ENCODE measurements at regions not wholly inside any gene's neighbourhood (a gene's known extent, or its start where the extent isn't known, plus 50 kb on each side); places are given as distances from the start of the nearest gene placed in this dataset.

DNA sequence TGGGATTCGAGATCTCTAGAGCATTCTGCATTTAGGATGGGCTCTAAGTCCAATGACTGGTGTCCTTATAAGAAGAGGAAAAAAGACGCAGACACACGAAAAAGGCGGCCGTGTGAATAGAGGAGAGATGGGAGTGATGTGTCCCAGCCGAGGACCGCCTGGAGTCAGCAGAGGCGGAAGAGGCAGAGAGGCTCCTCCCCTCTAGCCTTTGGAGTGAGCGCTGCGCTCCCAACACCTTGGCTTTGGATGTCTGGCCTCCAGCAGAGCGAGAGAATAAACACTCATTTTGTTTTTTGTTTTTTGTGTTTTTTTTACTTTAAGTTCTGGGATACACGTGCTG lies 83.0 kb upstream of the RTL6 start:
- H3K4me3 ChIP-seq: no peak overlapping the region
- no peak overlapping the region for H3K27ac ChIP-seq

DNA sequence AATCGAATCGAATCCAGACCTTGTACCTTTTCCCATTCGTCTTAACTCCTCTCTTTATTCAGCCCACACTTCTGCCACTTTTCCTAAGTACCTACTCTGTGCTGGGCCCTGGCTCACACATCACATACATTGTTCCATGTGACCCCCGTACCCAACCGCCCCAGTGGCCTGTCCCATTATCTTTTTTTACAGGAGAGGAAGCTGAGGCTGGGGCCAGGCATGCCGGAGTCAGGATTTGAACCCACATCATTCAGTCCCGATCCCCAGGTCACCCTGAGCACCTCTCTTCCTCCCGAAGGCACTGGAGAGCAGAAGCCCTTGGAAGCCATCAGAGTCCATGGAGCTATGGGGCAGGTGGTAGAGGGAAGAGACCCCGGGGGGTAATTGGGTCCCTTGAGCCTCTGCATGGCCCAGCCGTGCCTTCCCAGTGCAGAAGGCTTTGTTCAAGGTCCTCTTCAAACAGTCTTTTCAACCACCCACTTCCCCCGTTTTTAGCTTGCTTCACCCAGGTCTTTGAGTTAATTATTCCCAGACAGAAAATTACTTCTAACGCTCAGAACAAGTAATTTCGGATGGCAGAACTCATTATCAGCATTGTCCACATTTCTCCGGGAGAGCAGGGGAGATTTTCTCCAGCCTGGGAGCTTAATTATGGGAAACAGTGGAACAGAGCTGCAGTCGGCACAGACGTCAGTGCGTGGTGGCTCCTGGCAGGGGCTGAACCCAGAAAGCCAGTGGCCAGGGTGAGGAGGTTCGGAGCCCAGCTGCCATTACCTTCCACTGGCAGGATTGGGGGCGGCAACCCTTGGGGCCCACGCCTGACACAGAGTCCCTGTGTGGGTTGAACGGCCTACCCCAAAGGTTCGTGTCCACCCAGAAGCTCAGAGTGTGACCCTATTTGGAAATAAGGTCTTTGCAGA lies 82.4 kb upstream of the RTL6 start:
- no peak overlapping the region for H3K4me3 ChIP-seq
- H3K27ac ChIP-seq: no peak overlapping the region

DNA sequence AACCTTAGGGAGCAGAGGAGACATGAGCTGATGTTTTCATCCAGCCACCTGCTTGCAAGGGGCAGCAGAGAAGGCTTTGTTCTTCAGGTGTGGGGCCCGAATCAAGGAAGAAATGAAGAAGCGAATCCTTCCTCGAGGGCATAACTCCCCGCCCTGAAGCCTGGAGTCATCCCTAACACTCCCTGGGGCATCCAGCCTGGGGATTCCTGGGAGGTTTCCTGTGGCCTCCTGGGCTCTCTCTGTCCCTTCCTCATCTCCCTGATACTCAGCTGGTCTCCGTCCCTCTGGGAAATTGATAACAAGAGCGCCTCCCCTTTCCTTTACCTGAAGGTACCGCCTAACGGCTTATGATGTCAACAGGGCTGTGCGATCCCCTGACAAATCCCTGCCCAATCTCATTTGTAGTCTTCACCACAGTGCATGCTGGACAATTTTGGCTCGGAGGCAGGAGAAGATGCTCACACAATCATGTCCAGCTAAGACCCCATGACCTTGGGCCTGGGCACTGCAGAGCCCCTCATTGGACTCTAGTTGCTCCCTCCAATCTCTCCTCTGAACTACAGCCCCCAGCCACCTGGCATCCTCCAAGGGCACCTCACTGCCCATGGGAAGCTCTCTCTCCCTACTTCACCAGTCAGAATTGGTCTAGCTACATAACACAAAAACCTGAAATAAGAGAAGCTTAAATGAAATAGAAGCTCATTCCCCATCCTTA lies 80.6 kb upstream of the RTL6 start:
- Histone ChIP-seq H3K4me3 (no peak overlapping the region), H3K27ac (no peak overlapping the region)

DNA sequence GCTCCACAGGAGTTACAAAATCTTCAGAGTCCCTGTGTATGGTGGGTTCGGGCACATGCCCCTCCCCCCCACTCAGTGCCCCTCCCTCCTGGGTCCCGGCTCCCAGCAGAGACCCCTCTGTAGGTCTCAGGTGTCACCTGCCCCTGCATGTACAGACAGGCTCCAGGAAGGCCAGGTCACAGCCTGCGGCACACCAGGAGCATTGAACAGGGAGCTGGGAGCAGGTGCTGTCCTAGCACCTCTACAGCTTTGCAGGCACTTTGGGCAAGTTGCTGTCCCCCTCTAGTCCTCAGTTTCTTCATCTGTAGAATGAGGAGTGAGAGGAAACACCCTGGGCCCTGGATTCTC lies 80.1 kb upstream of the RTL6 start:
- H3K4me3 ChIP-seq: no peak overlapping the region
- no peak overlapping the region for H3K27ac ChIP-seq

DNA sequence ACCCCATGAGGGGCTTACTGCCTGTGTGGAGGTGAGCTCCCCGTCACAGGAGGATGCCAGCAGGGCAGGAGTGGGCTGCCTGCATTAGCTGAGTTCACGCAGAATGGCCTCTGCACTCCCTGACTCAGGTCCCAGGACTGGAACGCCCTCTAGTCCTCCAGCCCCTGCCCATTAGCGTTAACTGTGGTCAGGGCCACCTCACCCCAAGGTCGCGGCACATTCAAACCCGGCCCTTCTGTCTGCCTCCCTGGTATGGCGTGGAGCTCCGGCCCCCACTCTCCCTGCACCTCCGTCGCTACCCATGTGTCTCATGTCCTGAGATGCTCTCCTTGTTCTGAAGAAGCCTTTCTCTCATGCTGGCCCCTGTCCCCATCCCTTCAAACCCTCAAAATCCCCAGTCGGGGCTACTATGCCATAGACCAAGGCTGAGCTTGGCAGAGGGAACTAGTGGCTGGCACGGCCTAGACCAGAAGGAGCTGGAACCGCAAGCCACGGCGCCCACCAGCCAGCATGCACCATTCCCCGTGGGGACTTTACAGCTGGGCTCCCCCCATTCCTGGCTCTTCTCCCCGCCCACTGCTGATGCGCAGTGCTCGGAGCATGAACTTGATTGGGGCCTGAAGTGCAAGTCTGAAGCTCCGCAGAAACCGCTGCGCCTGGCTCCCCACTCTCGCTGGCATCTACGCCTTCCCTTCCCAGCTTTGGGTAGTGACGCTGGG lies 79.5 kb upstream of the RTL6 start:
- H3K27ac ChIP-seq: no peak overlapping the region

DNA sequence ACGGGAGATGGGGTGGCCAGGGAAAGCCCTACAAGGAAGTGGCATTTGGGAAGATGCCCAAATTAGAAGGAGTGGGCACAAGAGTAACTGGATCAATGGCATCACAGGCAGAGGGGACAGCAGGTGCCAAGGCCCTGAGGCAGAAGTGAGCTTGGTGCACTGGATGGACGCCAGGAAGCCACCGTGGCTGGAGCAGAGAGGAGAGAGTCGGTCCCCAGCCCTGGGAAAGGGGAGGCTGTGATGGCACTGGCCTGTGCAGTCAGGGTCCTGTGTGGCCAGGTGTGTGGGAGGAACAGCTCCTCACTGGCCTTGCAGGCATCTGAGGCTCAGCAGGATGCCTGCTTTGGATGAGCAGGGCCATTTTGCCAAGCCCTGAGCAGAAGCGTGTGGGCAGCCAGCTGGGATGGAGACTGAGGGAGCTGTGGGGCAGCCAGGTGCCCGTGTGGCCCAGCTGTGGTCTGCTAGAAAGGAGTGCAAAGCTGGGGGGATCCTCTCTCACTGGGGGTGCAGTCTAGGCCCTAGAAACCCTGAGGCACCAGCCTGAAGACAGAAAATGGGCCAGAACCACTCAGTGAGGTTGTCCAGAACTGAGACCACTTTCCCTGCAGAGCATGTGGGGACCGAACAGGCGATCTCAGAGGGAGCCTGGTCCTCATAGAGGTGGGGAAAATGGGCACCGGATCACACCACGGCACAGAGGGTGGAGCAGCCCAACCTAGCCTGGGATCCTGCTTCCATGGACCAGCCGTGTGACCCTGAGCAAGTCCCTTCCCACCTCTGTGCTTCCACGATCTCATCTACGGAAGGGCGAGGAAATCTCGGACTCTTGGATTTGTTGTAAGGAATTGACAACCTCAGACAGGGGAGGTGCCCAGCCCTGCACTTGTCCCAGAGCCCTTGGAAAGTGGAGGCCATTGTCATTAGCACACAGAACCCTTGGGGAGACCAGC lies 78.6 kb upstream of the RTL6 start:
- no peak overlapping the region for H3K27ac ChIP-seq
- H3K4me3 ChIP-seq: no peak overlapping the region

More for the DNA sequence above, 79.5 kb upstream of the RTL6 start:
- H3K4me3 ChIP-seq: no peak overlapping the region

DNA sequence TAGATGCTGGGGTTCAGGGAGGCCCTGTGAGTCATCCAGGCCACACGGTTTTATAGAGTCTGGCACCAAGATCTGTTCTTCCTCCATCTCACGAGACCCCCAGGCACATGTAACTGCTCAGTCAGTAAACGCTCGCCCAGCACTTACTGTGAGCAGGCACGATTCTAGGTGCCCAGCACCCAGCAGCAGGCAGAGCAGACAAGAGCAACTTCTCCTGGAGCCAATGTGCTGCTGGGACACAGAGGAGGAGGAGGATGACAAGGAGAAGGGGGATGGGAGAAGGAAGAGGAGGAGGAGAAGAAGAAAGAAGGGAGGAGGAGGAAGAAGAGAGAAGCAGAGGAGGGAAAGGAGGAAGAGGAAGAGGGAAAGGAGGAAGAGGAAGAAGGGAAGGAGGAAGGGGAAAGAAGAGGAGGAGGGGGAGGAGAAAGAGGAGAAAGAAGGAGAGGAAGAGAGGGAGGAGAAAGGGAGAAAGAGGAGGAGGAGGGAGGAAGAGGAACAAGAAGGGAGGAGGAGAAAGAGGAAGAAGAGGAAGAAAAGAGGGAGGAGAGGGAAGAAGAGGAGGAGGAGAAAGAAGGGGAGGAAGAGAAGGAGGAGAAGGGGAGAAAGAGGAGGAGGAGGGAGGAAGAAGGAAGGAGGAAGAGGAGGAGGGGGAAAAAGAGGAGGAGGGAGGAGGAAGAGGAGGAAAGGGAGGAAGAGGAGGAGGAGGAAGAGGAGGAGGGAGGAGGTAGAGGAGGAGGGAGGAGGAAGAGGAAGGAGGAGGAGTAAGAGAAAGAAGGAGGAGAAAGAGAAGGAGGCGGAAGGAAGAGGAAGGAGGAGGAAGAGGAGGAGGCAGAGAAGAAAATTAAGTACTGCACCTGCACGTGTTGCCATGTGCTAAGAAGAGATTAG lies 77.6 kb upstream of the RTL6 start:
- Histone ChIP-seq H3K4me3 (no peak overlapping the region), H3K27ac (no peak overlapping the region)

DNA sequence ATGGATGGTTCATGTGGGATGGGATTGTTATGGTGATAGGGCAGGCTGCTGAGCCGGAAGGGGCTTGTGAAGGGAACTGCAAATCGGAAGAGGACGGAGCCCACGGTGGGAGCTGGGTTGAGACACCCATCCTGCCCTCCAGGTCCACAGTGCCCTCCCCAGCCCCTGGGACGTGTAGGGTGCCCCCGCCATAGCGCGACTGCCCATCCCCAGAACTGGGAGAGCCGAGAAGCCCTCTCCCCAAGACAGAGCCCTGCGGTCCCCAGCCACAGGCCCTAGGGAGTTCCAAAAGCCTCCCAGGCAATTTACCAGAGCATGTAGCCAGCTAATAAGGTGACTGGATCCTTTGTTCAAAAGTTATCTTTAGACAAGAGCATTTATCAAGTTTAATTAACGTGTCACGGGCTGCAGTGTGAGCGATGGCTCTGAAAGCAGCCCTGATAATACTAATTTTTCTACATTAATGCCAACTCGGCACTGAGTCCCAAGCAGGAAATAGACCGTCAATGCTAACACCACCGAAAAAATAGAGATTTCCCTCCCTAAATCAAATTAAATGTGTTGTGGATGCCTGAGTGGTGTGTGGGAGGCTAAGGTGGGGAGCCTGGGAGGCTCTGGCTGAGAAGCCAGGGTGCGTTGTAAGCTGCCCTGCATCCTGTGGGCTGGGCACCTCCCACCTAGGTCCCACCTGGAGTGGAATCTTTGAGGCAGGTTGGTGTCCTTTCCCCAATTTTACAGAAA lies 76.8 kb upstream of the RTL6 start:
- no peak overlapping the region for H3K27ac ChIP-seq
- no peak overlapping the region for H3K4me3 ChIP-seq

DNA sequence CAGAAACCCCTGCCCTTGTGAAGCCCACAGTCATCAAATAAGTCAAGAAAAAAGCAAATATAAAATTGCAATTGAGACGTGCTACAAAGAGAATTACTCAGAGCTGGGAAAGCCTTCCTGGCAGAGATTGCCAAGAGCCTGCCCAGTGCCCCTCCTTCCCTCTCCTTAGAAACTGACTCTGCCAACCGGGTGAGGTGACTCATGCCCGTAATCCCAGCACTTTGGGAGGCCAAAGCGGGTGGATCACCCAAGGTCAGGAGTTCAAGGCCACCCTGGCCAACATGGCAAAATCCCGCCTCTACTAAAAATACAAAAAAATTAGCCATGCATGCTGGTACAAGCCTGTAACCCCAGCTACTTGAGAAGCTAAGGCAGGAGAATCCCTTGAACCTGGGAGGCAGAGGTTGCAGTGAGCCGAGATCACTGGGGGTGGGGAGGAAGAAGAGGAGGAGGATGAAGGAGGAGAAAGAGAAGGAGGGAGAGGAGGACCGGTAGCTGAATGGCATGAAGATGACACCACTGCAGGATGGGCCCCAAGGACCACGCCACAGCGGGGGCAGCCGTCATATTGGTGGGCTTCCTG lies 76.1 kb upstream of the RTL6 start:
- H3K4me3 ChIP-seq: no peak overlapping the region
- H3K27ac ChIP-seq: no peak overlapping the region

DNA sequence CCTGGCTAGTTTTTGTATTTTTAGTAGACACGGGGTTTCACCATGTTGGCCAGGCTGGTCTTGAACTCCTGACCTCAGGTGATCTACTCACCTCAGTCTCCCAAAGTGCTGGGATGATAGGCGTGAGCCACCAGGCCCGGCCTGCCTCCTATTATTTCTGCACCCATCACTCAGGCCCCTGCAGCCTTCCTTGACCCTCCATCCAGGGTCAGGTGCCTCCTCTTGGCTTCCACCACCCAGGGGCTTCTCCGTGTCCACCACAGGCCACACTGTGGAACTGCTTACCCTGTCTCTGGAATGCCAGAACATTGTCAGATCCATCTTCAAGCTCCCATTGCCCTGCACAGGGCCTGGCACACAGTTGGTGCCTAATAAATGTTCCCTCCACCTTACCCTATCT lies 75.4 kb upstream of the RTL6 start:
- no peak overlapping the region for H3K27ac ChIP-seq

DNA sequence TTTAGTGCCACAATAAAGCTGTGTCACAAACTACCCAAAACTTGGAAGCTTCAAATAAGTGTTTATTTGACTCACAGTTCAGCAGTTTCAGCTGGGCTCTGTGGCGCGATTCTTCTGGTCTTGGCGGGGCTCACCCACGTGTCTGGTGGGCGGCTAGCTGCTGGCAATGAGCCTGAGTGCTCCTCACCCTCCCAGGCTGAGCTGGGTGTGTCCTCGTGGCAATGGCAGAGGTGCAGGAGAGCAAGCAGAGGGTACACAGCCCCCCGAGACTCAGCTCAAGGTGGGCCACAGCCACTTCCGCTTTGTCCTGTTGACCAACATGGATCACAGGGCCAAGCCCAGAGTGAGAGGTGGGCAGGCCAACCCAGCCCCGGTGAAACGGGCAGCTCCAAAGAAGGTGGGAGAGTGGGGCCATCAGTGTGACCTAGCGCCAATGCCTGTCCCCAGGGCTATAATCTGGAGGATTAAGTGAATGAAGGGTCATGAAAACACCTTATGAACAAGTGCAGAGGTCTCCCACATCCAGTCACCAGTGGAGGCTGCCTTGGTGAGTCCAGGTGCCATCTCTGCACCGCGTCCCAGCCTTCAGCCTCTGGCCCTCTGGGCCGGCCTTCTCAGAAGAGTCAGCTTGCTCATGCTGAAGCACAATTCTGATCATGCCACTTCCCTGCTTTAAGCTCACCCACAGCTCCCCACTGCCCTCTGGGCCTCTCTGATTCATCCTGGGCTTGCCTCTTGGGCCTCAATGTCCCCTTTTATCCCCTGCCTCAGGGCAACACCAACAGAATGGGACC lies 74.6 kb upstream of the RTL6 start:
- Histone ChIP-seq H3K27ac (no peak overlapping the region), H3K4me3 (no peak overlapping the region)

More for the DNA sequence above, 75.4 kb upstream of the RTL6 start:
- no peak overlapping the region for H3K4me3 ChIP-seq

DNA sequence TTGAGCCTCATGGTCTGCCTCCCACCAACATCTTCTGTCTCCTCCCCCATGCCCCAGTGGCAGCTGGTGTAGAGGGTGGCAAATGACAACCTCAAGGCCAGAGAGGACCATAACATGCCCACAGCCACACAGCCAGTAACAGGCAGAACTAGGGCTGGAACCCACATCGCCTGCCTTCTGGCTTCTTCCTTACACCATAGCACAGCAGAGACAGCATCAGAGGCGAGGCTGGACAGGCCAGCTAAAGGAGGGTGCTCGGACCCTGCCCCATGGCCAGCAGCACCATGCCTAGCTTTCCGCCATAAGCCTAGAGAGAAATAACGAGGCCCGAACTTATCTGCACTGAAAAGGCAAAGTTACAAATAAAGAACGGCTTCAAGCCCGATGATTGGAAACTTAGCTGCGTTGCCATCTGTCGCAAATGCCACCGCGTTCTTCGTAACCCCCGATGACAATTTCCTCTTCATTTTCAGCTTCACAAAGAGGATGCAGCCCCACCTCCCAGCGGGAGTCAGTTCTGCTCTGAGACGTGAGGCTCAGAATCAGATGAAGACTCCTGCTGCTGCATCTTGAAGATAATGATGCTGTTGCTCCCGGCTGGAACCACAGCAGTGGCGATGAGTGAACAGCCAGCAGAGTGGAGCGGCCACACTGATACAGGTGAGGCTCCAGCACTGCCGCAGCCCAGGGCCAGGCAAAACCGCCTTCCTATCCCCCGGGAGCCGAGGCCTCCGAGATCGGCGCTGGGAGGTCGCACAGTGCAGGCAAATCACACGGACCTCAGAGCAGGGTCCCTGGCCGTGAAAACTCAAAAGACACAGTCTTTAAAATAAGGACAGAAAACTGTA lies 73.8 kb upstream of the RTL6 start:
- Histone ChIP-seq H3K4me3 (no peak overlapping the region), H3K27ac (no peak overlapping the region)

DNA sequence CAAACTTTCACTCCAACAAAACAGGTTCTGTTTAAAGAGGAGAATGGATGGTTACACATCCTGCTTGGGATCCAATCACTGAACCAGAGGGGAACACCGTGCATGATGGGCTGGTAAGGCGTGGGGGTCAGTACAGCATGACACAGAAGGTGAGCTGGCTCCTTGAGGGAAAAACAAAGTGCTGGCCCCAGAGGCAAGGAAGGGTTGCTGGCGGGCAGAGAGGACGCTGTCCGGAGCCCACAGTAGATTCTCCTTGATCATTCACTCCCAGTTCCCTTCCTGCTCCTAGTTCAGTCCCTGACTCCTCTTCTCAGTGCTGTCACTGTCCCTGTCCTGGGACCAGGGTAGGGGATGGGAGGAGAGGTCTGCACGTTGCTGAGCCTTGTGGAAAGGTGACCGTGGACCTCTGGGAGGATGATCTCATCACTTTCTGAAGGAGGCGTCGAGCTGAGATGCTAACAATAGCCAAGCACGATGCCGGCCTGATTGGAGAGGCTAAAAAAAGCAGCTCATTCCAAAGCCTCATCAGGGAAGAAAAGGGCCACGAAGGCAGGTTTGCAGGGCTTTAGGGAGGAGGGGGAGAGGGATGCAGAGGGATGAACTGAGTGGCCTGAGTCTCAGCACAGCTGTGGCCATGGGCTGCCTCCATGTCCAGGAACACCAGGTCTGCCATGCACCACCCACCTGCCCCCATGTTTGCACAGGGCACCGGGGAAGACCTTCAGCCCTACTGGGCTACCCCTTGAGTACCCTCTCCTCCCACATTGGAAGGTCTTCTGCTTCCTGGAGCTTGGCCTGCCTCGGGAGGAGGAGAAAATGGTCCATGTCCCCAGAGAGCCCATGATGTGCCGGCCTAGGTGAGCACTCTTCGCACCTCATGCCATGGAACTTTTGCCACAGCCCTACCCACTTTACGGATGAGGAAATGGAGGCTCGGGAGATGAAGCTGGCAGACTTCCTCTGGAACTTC lies 72.7 kb upstream of the RTL6 start:
- no peak overlapping the region for H3K27ac ChIP-seq

DNA sequence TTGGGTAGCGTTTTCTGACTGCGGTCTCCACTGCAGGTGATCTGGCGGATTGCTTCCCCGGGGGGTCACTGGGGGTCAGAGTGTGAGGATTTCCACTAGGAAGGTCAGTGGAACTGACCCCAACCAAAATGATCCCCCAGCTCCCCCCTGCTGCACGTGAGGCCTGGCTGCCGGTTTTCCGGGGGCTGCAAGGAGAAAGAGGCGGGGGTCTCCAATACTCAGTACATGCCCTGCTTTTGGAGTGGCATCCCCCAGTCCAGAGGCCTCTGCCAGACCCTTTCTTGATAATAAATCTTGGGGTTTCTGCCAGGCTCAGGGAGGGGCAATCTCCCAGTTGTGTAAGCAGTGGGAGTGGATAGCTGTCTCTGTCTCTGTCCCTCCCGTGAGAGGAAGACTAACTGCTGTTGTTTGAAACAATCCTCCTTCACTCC lies 71.5 kb upstream of the RTL6 start:
- no peak overlapping the region for H3K27ac ChIP-seq
- no peak overlapping the region for H3K4me3 ChIP-seq

More for the DNA sequence above, 72.7 kb upstream of the RTL6 start:
- no peak overlapping the region for H3K4me3 ChIP-seq

All from skin epidermis (tissue), 12 donors.